NCI-H226 (cell line): ENCODE measurements at regions not wholly inside any gene's neighbourhood (a gene's known extent, or its start where the extent isn't known, plus 50 kb on each side); places are given as distances from the start of the nearest gene placed in this dataset.
"Not testable (repeated sequence)": the region's sequence is repeated elsewhere in the genome, so short reads cannot be mapped to it uniquely, and the experiment has no call there.

Source experiments
- DNase-seq: peaks from one replicate; pipeline ENCODE4 v3.0.0-alpha.2; 2015

GRCh38 chr21:28581976-28582375, 410.7 kb downstream of the LTN1 start:
- DNase-seq, result no peak

DNA sequence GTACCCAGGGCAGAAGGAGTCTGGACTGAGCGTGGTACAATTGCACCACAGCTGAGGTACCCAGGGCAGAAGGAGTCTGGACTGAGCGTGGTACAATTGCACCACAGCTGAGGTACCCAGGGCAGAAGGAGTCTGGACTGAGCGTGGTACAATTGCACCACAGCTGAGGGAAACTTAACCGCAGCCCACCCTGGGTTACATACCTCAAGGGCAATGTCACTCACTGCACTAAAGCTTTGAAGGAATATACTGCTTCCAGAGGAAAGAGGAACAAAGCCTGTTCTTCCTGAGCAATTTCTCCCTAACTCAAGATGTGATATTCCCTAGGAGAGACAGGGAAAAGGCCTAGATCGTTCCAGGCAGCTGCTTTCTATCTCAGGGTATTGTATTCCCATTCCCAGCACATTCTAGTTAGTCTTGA, 411.4 kb downstream of the LTN1 start:
- DNase-seq, result not testable (repeated sequence)

GRCh38 chr21:28580585-28580984, 412.1 kb downstream of the LTN1 start:
- DNase-seq, result no peak

DNA sequence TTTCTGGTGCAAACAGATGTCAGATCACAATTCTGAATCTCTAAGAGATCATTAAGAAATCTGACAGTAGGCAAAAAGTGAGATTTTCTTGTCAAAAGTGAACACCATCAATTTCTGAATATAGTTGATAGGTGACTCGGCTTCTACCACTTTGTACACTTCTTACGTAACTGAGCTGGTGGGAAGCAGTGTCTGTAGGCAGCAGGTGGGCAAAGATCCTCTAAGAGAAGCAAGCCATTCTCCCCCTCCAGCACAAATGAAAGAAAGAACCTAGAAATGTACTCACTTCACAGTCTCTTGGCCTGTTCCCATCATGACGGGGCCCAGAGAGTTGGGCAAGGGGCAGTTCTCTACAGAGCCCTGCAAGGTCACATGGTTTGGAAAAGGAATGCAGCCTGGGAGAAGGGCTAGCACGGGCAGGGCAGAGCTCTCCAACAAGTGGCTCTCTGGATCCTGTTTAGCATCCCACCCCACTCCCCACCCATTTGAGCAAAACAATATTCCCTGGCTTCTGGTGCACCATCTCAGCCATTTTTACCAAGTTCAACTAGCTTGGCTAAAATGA, 412.6 kb downstream of the LTN1 start:
- DNase-seq, result no peak

DNA sequence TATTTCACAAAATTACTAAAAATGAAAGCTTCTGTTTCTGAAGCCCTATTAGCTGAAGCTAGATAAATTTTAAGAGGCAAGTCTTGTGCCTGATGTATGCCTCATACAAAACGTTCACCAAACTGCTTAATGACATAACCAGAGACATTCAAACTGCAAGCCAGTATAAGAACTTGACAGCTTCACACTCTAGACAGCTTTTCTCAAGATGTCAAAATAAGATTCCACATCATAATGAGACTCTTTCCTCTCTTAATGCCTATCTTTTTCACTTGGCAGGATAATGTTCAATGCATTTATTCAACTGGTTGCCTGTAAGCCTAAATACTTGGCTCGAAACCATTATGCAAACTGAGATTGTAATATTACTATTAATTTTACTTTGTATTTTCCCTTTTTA, 424.0 kb downstream of the LTN1 start:
- no peak for DNase-seq

DNA sequence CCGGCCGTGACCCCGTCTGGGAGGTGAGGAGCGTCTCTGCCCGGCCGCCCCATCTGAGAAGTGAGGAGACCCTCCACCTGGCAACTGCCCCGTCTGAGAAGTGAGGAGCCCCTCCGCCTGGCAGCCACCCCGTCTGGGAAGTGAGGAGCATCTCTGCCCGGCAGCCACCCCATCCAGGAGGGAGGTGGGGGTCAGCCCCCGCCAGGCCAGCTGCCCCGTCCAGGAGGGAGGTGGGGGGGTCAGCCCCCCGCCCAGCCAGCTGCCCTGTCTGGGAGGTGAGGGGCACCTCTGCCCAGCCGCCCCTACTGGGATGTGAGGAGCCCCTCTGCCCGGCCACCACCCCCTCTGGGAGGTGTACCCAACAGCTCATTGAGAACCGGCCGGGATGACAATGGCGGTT, 428.7 kb downstream of the LTN1 start:
- DNase-seq, result not testable (repeated sequence)

DNA sequence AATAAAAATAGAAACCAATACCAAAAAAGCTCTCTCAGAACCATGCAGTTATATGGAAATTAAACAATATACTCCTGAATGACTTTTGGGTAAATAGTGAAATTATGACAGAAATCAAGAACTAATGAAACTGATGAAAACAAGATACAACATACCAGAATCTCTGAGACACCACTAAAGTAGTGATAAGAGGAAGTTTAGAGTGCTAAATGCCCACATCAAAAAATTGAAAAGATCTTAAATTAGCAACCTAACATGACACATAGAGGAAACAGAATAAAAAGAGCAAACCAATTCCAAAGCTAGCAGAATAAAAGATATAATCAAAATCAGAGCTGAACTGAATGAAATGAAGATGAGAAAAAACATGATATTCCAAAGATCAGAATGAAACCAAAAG, 430.9 kb downstream of the LTN1 start:
- DNase-seq, result no peak

DNA sequence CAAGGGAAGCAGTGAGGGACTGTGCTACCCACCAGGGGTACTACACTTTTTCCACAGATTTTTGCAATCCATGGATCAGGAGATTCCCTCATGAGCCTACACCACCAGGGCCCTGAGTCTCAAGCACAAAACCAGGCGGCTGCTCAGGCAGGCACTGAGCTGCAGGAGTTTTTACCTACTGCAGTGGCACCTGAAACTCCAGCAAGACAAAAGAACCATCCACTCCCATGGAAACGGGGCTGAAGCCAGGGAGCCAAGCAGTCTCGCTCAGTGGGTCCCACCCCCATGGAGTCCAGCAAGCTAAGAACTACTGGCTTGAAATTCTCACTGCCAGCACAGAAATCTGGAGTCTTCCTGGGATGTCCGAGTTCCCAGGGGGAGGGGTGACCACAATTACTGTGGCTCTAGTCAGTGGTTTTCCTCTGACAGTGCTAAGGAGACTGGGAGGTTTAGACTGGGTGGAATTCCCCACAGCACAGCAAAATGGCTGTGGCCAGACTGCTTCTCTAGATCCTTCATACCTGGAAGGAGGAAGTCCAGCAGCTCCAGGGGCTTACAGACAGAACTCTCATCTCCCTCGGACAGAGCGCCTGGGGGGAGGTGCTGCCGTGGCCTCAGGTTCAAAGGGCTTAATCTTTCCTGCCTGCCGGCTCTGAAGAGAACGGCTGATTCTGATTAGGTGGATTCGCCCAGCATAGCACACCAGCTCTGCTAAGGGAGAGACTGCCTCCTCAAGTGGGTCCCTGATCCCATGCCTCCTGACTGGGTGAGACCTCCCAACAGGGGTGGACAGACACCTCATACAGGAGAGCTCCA, 437.8 kb downstream of the LTN1 start:
- DNase-seq, result peak; percentile 34

- DNase-seq, result no peak
Observed at GRCh38 chr21:28550057-28550825, 442.4 kb downstream of the LTN1 start.

DNA sequence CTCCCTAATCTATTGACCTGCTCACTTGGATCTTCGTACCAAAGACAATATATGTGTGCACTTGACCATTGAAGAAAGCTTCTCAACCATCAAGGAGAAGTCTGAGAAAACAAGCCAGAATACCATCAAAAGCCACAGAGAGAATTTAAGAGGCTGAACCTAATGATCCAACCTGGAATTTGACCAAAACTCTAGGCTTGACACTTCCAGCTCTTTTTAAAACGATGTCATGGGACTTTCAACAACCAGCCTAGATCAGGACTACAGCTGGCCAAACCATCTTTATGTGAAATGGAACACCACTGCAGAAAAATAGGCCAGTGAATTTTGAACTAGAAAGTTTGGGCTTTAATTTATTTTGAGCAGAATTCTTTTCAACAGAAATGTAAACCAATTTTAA, 444.4 kb downstream of the LTN1 start:
- DNase-seq, result no peak

DNA sequence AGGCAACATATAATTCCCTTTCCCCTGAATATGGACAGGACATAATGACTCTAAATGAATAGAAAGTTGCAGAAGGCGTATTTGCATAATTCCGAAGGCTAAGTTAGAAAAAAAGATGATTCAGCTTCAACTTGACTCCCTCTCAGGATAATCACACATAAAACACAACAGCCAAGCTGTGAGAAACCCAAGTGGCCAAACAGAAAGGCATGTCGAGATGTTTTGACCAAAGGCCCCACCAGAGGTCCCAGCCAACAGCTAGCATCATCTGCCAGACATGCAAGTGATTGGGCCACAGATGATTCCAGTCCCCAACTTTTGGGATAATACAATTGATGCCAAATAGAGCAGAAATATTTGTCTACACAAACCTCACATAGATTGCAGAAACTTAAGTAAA, 444.9 kb downstream of the LTN1 start:
- DNase-seq, result no peak

- no peak for DNase-seq
Observed at GRCh38 chr21:28543975-28544374, 448.7 kb downstream of the LTN1 start.

- DNase-seq, result no peak
Observed at GRCh38 chr21:28541371-28542112, 451.1 kb downstream of the LTN1 start.

- DNase-seq, result peak; percentile 39
Observed at GRCh38 chr21:28540514-28540913, 452.2 kb downstream of the LTN1 start.

DNA sequence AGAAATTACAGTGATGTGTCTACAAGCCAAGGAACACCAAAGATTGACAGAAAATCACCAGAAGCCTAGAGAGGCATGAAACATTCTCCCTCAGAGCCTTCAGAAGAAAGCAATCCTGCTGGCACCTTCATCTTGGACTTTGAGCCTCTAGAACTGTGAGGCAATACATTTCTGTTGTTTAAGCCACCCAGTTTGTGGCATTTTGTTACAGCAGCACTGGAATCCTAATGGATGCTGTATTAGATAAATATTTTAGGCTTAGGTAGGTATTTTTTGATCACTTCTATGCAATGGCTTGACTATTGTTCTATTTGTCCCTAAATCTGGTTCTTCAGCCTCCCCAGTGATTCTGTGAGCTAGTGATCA, 453.1 kb downstream of the LTN1 start:
- DNase-seq, result no peak

DNA sequence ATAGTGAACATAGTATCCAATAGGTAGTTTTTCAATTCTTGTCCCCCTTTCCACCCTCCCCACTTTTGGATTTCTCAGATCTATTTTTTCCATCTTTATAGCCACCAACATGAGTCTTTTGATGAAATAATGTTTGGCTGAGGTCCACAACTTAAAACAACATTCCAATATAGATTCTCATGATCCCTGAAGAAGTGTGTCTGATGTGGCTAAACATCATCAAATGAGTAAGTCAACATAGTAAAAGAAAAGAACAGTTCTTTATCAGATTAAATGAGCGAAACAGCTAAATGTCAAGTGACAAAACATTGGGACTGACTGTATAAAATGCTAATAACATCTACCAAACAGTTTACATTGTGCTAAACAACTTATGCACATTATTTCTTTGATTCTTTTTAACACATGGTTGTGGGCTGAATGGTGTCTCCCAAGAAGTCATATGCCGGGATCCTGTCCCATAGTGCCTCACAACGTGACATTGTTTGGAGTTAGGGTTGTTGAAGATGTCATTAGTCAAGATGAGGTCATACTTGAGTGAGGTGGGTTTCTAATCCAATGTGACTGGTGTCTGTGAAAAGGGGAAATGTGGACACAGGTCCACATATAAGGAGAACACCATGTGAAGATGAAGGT, 453.6 kb downstream of the LTN1 start:
- DNase-seq, result peak; percentile 19

DNA sequence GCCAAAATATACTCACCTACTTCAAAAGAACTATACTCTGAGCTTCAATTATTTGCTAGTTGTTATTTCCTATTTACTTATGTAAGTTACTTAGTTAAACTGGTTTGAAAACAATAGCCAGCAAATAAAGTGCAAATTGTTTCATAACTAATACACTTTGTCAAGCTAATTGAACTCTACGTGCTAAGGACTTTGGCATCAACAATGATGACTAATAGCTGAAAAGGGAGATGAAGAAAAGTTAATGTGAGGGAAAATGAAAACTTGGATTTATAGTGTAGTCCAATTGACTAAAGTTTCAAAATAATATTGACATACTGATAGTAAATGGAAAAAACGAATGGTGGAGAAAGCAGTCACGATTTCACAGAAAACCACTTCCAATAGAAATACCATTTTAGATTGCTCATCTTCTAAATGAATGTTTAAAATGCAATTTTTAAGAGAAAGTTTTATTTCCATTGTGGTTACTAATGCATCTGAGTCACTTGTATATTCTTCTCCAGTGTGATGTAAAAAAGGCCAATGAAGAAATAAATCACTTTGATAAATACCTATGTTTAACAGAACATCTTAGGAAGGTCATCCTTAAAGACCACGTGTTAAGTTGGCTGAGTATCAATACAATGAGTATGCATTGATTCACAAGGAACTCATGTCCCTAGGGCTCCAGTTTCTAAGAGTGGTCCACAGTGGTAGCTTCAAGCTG, 455.2 kb downstream of the LTN1 start:
- DNase-seq, result peak; percentile 32

DNA sequence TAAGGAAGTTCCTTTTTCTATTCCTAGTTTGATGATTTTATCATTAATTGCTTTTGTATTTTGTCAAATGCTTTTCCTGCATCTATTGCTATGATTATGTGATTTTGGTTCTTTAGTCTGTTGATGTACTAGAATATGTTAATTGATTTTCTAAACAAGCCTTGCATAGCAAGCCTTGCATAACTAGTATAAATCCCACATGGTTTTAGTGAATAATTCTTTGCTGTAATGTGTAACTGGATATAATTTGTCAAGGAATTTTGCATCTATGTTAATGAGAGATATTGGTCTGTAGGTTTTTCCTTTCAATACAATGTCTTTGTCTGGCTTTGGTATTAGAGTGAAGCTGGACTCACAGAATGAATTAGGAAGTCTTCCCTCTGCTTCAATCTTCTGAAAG, 460.2 kb downstream of the LTN1 start:
- no peak for DNase-seq

DNA sequence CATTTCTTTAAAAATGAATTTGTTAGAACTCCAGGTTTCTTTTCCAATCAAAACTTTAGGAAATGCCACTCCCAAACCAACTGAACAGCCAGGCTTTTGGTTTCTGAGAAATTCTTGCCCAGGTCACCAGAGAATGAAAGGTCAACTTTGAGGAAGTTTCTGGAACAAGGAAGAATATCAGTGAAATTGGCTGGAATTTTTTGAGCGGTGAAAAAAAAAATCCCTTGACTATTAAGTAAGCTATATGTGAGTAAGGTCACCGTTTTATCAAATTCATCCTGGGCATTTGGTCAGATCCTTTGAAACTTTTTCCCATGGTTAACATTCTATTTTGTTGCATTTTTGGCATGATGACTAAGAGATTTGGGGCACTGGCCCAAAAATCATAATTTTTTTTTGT, 469.3 kb downstream of the LTN1 start:
- no peak for DNase-seq

DNA sequence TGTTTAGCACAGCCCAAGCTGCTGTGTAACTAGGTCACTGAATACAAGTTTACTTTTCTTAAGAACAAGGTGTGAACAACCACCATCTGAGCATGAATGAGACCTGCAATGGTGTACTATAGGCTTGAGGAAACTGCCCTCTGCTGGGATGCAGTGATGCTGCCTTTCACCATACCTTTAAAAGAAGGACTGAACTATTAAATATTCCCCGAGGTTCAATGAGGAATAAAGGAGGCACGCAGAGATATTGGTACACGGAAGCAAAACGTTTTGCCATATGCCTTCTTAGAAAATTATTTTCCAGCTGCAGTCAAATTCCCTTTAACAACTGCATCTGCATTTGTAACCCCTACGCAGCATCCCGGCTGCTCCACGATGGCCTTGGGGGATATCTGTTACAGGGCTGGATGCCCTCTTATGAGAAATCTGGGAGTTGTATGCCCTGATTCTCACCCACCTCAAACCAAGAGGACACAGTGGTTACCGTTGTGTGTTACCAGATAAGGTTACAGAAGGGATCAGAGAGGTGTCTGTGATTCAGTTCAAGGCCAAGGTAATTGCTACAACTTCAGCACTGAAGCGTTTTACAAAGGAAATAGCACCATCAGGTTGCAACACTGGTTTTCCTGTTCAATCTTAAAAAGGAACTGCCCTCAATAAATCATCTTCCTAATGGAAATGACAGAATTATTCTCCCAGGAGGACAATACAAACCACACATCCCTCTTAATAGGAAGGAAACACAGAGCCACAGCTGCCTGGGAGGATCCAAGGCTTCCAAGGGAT, 470.5 kb downstream of the LTN1 start:
- DNase-seq, result peak; percentile 54

DNA sequence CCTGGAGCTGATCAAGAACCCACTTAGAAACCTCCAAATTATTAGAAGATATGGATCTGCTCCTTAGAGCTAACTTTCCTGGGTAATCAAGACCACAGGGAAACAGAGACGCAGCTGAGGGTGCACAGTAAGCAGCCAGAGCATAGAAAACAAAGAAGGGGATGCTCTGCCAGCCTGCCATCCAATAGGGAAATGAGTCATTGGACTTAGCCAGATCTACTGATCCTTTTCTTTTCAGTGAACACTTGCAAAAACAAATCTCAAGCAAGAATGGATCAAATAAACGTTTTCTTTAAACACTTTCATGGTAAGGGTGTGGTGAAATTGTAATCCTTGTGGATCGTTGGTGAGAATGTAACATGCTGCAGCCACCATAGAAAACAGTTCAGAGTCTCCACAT, 474.0 kb downstream of the LTN1 start:
- no peak for DNase-seq
